ENCODE measurements at regions not wholly inside any gene's neighbourhood (a gene's known extent, or its start where the extent isn't known, plus 50 kb on each side); places are given as distances from the start of the nearest gene placed in this dataset.
"Not testable (repeated sequence)": the region's sequence is repeated elsewhere in the genome, so short reads cannot be mapped to it uniquely, and the experiment has no call there.

DNA sequence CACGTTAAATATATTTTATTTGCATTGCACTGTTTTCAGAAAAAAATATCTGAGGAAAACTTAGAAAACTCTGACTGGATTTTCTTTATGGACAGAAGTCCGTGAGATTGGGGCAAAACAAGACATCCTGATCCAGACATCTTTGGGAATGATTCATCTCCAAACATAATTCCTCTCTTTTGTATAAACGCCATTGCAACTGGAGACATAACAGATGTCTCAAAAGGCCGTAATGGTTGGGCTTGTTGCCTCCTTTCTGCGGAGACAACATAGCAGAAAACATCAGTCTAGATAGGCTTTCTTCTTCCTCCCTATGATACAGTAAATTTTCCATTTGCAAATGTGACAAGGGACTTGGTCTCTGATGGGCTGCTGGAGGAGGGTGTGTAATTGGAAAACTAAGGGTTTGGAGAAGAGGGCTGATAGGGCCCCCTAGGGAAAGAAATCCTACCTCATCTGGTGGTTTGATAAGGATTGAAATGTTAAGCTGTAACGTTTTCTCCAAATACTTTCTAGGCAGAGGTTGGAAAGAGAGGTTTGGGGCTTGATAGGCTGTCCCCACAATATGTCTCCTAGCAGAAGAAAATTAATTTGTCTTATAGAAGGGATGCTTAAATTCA is 631.5 kb upstream of the ST8SIA4 start:
- Mint-ChIP-seq H3K4me3 (no peak overlapping the region), H3K27ac (no peak overlapping the region), H3K9me3 (peaks cover 0 to 2% (median 0%) of the 10 kb centered on the region in 3 donors), H3K36me3 (no peaks in the 10 kb centered on the region), H3K27me3 (no peaks in the 10 kb centered on the region), H3K4me1 (no peaks in the 10 kb centered on the region)

DNA sequence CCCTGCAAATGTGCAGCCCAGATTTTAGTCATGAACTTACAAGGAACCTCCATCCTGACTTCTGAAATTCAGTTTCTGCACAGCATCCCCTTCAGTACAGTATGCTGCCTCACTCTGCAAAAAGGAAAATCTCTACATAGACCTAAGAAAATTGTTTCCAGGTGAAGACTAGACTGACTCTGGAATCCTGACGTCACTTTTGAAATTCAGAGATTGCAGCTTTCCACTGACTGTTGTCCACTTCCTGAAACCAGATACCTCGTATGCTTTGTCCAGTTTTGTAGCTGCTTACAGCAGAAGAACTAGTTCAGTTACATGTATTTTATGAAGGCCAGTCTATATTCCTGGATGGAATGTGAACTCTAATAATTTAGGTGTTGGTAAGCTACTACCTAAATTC is 629.3 kb upstream of the ST8SIA4 start:
- no peaks in the 10 kb centered on the region for H3K4me1 Mint-ChIP-seq
- H3K27me3 Mint-ChIP-seq: no peaks in the 10 kb centered on the region
- no peak overlapping the region for H3K4me3 Mint-ChIP-seq
- H3K9me3 Mint-ChIP-seq: peaks cover 0 to 6% (median 4%) of the 10 kb centered on the region in 3 donors
- H3K36me3 Mint-ChIP-seq: no peaks in the 10 kb centered on the region
- no peak overlapping the region for H3K27ac Mint-ChIP-seq

DNA sequence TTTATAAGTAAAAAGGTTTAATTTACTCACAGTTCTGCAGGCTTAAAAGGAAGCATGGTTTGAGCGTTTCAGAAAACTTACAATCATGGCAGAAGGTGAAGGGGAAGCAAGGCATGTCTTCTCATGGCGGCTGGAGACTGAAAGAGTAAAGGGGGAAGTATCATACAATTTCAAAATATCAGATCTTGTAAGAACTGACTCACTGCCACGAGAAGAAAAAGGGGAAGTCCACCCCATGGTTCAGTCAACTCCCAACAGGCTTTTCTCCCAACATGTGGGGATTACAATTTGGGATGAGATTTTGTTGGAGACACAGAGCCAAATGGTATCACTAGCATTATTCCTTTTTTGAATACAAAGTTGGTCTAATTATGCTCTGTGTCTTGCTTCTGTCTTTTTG is 627.9 kb upstream of the ST8SIA4 start:
- H3K27ac Mint-ChIP-seq: no peak overlapping the region
- H3K9me3 Mint-ChIP-seq: peaks cover 4 to 6% (median 4%) of the 10 kb centered on the region in 3 donors
- no peaks in the 10 kb centered on the region for H3K27me3 Mint-ChIP-seq
- no peaks in the 10 kb centered on the region for H3K4me1 Mint-ChIP-seq
- no peak overlapping the region for H3K4me3 Mint-ChIP-seq
- no peaks in the 10 kb centered on the region for H3K36me3 Mint-ChIP-seq

DNA sequence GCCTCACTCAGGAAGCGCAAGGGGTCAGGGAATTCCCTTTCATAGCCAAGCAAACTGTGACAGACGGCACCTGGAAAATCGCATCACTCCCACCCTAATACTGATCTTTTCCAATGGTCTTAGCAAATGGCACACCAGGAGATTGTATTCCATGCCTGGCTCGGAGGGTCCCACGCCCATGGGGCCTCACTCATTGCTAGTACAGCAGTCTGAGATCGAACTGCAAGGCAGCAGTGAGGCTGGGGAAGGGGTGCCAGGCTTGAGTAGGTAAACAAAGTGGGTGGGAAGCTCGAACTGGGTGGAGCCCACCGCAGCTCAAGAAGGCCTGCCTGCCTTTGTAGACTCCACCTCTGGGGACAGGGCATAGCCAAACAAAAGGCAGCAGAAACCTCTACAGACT is 626.0 kb upstream of the ST8SIA4 start:
- not testable (repeated sequence) for H3K27me3 Mint-ChIP-seq

DNA sequence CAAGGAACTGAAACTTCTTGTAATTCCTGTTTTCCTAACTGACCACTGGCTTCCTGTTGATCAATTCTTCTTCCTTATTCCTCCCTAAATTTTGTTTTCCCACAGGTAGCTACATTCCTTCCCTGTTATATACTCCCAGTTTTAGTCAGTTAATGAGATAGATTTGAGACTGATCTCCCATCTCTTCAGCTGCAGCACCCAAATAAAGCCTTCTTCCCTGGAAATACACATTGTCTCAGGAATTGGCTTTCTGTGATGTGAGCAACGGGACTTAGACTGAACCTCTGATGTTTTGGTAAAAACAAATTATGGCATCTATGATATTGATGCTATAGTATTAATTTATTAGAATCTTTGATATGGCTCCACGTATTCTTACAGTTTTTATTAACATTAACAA is 617.3 kb upstream of the ST8SIA4 start:
- Mint-ChIP-seq H3K36me3 (peaks cover 2% of the 10 kb centered on the region), H3K9me3 (peaks cover 3 to 11% (median 6%) of the 10 kb centered on the region in 3 donors), H3K27me3 (no peaks in the 10 kb centered on the region), H3K4me3 (peak overlapping the region in 1 of 4 donors; percentile 4), H3K4me1 (no peaks in the 10 kb centered on the region), H3K27ac (no peak overlapping the region)

More for the DNA sequence above, 626.0 kb upstream of the ST8SIA4 start:
- H3K36me3 Mint-ChIP-seq, H3K4me1 Mint-ChIP-seq, H3K9me3 Mint-ChIP-seq, H3K27ac Mint-ChIP-seq, H3K4me3 Mint-ChIP-seq: not testable (repeated sequence)

DNA sequence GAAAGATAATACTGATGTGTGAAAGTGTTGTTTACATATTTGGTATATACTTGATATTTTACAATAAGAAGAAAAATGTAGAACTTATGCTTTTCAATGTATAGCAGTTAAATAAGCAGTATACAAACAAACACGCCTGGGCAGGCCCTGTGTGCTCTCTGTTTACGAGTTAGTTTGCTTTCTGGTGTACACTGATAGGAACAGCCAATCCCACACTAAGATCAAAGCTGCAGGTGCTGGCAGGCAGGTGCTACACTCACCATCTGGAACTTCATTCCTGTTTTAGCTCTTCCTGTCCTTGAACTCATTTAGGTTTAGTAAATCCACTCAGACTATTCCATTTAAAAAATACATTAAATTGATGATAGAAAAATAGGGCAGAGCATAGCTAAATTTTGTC is 614.7 kb upstream of the ST8SIA4 start:
- H3K27ac Mint-ChIP-seq: no peak overlapping the region
- no peak overlapping the region for H3K4me3 Mint-ChIP-seq
- no peaks in the 10 kb centered on the region for H3K36me3 Mint-ChIP-seq
- no peaks in the 10 kb centered on the region for H3K27me3 Mint-ChIP-seq
- H3K9me3 Mint-ChIP-seq: peaks cover 3 to 16% (median 5%) of the 10 kb centered on the region in 3 donors
- H3K4me1 Mint-ChIP-seq: no peaks in the 10 kb centered on the region

DNA sequence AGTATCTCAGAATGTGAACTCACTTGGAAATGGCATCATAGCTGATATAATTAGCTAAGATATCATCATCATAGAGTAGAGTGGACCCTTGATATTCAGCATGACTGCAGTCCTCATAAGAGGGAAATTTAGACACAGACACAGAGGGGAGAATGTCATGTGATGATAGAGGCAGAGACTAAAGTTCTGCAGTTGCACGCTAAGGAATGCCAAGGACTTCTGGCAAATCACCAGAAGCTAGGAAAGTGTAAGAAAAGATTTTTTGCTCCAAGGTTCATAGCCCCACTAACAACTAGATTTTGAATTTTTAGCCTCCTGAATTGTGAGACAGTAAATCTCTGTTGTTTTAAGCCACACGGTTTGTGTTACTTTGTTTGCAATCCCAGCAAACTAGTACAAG is 612.6 kb upstream of the ST8SIA4 start:
- Mint-ChIP-seq H3K4me3 (no peak overlapping the region), H3K27me3 (no peaks in the 10 kb centered on the region), H3K27ac (no peak overlapping the region), H3K9me3 (peaks cover 4 to 18% (median 8%) of the 10 kb centered on the region in 3 donors), H3K4me1 (no peaks in the 10 kb centered on the region), H3K36me3 (no peaks in the 10 kb centered on the region)

DNA sequence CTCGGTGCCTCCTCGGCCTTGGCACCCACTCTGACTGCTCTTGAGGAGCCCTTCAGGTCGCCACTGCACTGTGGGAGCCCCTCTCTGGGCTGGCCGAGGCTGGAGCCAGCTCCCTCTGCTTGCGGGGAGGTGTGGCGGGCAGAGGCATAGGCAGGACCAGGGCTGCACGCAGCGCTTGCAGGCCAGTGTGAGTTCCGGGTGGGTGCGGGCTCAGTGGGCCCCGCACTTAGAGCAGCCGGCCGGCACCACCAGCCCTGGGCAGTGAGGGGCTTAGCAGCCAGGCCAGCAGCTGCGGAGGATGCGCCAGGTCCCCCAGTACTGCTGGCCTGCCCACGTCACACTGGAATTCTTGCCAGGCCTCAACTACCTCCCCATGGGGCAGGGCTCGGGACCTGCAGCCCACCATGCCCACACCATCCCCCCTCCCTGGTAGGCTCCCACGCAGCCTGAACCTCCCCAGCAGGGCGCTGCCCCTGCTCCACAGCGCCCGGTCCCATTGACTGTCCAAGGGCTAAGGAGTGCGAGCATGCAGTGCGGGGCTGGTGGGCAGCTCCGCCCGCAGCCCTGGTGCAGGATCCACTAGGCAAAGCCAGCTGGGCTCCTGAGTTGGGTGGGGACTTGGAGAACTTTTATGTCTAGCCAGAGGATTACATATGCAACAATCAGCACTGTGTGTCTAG is 602.9 kb upstream of the ST8SIA4 start:
- Mint-ChIP-seq H3K4me3 (no peak overlapping the region), H3K9me3 (peaks cover 6 to 18% (median 8%) of the 10 kb centered on the region in 3 donors), H3K27ac (no peak overlapping the region), H3K4me1 (no peaks in the 10 kb centered on the region), H3K36me3 (peaks cover 1% of the 10 kb centered on the region), H3K27me3 (no peaks in the 10 kb centered on the region)

DNA sequence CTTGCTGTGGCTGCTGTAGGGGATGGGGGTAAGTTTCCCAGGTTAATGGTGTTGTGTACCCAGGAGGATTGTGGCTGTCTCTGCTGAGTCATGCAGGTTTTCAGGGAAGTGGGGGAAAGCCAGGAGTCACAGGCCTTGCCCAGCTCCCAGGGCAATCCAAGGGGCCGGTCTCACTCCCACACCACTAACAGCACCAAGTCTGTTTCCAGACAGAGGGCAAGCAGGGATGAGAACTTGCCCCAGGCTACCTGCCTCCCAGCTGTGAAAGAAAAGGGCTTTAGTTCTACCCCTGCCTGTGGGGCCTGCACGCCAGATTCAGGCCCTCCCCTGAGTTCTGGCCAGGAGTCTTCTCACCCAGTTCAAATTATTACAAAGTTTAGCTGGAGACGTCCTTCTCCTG is 579.8 kb upstream of the ST8SIA4 start:
- Mint-ChIP-seq H3K36me3 (no peaks in the 10 kb centered on the region), H3K4me1 (no peaks in the 10 kb centered on the region), H3K27ac (no peak overlapping the region), H3K9me3 (no peaks in the 10 kb centered on the region), H3K4me3 (no peak overlapping the region), H3K27me3 (no peaks in the 10 kb centered on the region)

DNA sequence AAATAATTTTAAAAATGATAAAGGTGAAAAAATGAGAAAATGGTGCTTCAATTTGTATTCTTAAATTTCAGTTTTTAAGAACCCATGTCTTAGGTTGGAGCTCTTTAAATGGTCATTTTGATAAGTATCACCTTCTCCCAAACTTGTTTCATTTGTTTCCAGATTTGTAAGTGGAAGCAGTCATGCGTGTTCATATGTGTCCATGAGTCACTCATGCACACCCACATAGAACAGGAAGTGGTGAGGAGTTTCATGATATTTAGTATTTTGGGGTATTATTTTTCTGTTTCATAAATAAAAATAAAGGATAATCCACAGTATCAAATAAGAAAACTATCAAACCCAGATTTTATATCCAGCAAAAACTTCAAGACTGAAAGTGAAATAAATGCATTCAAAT is 570.4 kb upstream of the ST8SIA4 start:
- no peaks in the 10 kb centered on the region for H3K36me3 Mint-ChIP-seq
- peaks cover 0 to 1% (median 0%) of the 10 kb centered on the region in 3 donors for H3K9me3 Mint-ChIP-seq
- no peak overlapping the region for H3K4me3 Mint-ChIP-seq
- no peaks in the 10 kb centered on the region for H3K4me1 Mint-ChIP-seq
- H3K27me3 Mint-ChIP-seq: no peaks in the 10 kb centered on the region
- no peak overlapping the region for H3K27ac Mint-ChIP-seq

DNA sequence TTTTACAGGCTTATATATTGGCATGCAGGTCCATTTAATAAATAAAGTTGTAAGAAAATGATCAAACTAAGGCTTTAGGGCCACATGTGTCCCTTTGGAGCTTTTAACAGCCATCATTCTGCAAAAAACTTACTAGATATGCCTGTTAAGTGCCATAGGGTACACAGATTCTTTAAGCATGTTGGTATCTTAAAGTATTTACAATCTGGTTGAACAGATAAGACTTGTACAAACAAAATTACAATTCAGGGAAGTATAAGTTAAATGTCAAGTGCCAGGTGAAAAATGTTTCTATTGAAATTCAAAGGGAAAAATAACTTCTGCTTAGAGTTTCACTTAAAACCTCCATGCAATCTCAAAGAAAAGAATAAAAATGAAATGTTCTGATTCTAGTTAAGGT is 558.4 kb upstream of the ST8SIA4 start:
- Mint-ChIP-seq H3K27me3 (no peaks in the 10 kb centered on the region), H3K4me1 (no peaks in the 10 kb centered on the region), H3K9me3 (peaks cover 0 to 4% (median 0%) of the 10 kb centered on the region in 3 donors), H3K36me3 (no peaks in the 10 kb centered on the region), H3K27ac (no peak overlapping the region), H3K4me3 (no peak overlapping the region)

DNA sequence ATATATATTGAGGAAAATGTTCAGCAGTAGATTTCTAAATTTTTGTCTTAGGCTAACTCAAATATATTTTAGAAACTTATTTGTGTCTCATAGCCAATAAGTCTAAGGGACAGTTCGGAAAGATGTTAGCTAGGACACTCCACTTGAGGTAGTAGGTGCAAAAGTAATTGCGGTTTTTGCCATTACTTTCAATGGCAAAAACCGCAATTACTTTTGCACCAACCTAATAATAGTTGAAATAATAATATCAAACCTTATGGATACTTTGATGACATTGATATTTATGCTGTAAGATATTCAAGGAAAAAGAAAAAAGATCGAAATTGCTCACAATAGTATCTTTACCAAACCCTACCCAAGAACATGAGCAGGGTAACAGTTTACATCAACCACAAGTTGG is 555.5 kb upstream of the ST8SIA4 start:
- no peaks in the 10 kb centered on the region for H3K27me3 Mint-ChIP-seq
- no peaks in the 10 kb centered on the region for H3K36me3 Mint-ChIP-seq
- H3K9me3 Mint-ChIP-seq: peaks cover 0 to 3% (median 0%) of the 10 kb centered on the region in 3 donors
- H3K4me1 Mint-ChIP-seq: no peaks in the 10 kb centered on the region
- H3K27ac Mint-ChIP-seq: no peak overlapping the region
- H3K4me3 Mint-ChIP-seq: no peak overlapping the region

DNA sequence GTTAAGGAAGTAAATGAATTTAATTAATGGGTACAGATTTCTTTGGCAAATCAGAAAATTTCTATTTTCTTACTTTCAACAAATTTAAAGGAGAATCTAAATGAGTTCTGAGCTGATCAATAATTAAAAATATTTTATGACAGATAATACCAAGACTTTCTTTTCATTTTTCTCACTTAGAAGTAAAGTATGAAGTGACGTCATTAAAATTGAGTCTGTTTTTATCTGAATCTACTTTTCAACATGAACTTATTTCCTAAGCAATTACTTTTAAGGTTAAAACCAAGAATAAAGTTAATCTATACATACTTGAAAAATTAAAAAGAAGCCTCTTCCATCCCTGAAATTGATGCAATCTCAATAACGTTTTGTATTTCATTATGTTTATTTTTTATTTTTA is 552.8 kb upstream of the ST8SIA4 start:
- Mint-ChIP-seq H3K27ac (no peak overlapping the region), H3K36me3 (no peaks in the 10 kb centered on the region), H3K9me3 (peaks cover 0 to 3% (median 0%) of the 10 kb centered on the region in 3 donors), H3K4me1 (no peaks in the 10 kb centered on the region), H3K4me3 (no peak overlapping the region), H3K27me3 (no peaks in the 10 kb centered on the region)

DNA sequence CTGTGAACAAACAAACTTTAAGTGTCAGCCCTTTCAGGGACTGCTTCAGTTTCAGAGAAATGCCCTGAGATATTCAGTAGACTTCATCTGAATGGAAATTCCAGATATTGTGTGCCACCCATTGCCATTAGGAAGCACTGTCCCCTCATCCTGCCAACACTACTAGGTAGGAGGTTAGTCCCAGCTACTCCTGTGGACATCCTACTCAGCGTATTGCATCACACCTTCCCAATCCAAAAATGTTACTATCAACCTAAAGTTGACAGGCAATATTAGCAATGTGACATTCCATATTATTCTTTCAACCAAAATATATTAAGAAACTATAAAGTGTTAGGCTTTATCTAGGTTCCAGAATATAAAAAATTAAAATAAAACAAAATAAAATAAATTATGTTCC is 552.0 kb upstream of the ST8SIA4 start:
- H3K27me3 Mint-ChIP-seq: no peaks in the 10 kb centered on the region
- no peaks in the 10 kb centered on the region for H3K4me1 Mint-ChIP-seq
- no peak overlapping the region for H3K4me3 Mint-ChIP-seq
- H3K36me3 Mint-ChIP-seq: no peaks in the 10 kb centered on the region
- H3K27ac Mint-ChIP-seq: no peak overlapping the region
- H3K9me3 Mint-ChIP-seq: peaks cover 0 to 3% (median 0%) of the 10 kb centered on the region in 3 donors

DNA sequence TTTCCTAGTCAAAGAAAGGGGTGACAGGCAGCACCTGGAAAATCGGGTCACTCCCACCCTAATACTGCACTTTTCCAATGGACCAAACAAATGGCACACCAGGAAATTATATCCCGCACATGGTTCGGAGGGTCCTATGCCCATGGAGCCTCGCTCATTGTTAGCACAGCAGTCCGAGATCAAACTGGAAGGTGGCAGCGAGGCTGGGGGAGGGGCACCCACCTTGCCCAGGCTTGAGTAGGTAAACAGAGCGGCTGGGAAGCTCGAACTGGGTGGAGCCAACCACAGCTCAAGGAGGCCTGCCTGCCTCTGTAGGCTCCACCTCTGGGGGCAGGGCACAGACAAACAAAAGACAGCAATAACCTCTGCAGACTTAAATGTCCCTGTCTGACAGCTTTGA is 539.2 kb upstream of the ST8SIA4 start:
- not testable (repeated sequence) for H3K9me3 Mint-ChIP-seq, H3K36me3 Mint-ChIP-seq, H3K4me3 Mint-ChIP-seq, H3K27me3 Mint-ChIP-seq, H3K4me1 Mint-ChIP-seq, H3K27ac Mint-ChIP-seq

DNA sequence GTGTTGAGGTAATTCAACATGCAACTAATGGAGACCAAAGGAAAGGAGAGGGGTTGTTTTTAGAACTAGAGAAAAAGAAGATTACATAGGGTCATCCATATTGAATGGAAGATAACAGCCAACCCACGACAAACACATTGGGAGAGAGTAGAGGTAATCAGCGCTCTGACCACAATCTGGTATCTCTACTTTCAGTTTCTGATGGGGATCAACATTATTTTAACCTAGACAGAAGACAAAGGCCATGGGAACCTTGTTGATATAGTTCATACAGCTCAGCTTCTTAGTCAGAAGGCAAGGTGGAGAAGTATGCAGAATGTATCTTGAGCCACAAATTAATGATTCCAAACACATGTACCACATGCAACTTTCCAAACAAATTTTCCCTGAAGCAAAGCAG is 537.1 kb upstream of the ST8SIA4 start:
- Mint-ChIP-seq H3K9me3 (peaks cover 0 to 7% (median 0%) of the 10 kb centered on the region in 3 donors), H3K27ac (no peak overlapping the region), H3K4me3 (no peak overlapping the region), H3K36me3 (no peaks in the 10 kb centered on the region), H3K27me3 (peaks cover 2% of the 10 kb centered on the region), H3K4me1 (no peaks in the 10 kb centered on the region)

Measured in IgD-negative memory B cell (primary cell).